H9 (cell line): ENCODE measurements at regions not wholly inside any gene's neighbourhood (a gene's known extent, or its start where the extent isn't known, plus 50 kb on each side); places are given as distances from the start of the nearest gene placed in this dataset.

Experiments used
- DNase-seq: peaks from one replicate; pipeline ENCODE4 v3.0.0-alpha.2; 2017
- H2AFZ ChIP-seq: one replicate; pipeline ENCODE4 v1.6.1; 2013; ENCODE audit warnings: mild to moderate bottlenecking, low read length, control low read depth, moderate library complexity
- H2AK5ac ChIP-seq: 2 replicates; pipeline ENCODE4 v1.6.1; 2013; ENCODE audit warnings: low read length, control low read depth, mixed read lengths; ENCODE audit not compliant: insufficient read length
- H2BK120ac ChIP-seq: one replicate; pipeline ENCODE4 v1.6.1; 2013; ENCODE audit warnings: low read depth, mild to moderate bottlenecking, low read length, control low read depth, inconsistent platforms; ENCODE audit not compliant: poor library complexity, severe bottlenecking
- H2BK12ac ChIP-seq: 2 replicates; pipeline ENCODE4 v1.6.1; 2013; ENCODE audit warnings: low read length, control low read depth, mixed read lengths, low read depth; ENCODE audit not compliant: insufficient read length
- H2BK15ac ChIP-seq: 2 replicates; pipeline ENCODE4 v1.6.1; 2013; ENCODE audit warnings: low read depth, low read length, control low read depth
- H2BK20ac ChIP-seq: one replicate; pipeline ENCODE4 v1.6.1; 2013; ENCODE audit warnings: low read depth, mild to moderate bottlenecking, low read length, control low read depth, inconsistent platforms; ENCODE audit not compliant: poor library complexity, severe bottlenecking
- H2BK5ac ChIP-seq: 2 replicates; pipeline ENCODE4 v1.6.1; 2013; ENCODE audit warnings: low read length, control low read depth, mixed read lengths; ENCODE audit not compliant: insufficient read length
- H3K14ac ChIP-seq: 2 replicates; pipeline ENCODE4 v1.6.1; 2013; ENCODE audit warnings: low read length, control low read depth; ENCODE audit not compliant: insufficient read depth
- H3K18ac ChIP-seq: 2 replicates; pipeline ENCODE4 v1.6.1; 2013; ENCODE audit warnings: low read depth, mild to moderate bottlenecking, mixed read lengths, low read length, control low read depth; ENCODE audit not compliant: insufficient read length
- H3K23ac ChIP-seq: 2 replicates; pipeline ENCODE4 v1.6.1; 2013; ENCODE audit warnings: low read length, control low read depth, mixed read lengths, low read depth; ENCODE audit not compliant: insufficient read length
- H3K23me2 ChIP-seq: 2 replicates; pipeline ENCODE4 v1.6.1; 2013; ENCODE audit warnings: low read depth, mild to moderate bottlenecking, mixed read lengths, low read length, control low read depth; ENCODE audit not compliant: insufficient read length, poor library complexity, severe bottlenecking
- H3K27ac ChIP-seq: 2 replicates; pipeline ENCODE4 v1.5.1; 2013; ENCODE audit warnings: low read length, control low read depth, mixed read lengths, low read depth; ENCODE audit not compliant: insufficient read length
- H3K27me3 ChIP-seq: 2 replicates; pipeline ENCODE4 v1.6.1; 2013; ENCODE audit warnings: low read length, control low read depth, inconsistent platforms; ENCODE audit not compliant: insufficient read depth
- H3K4ac ChIP-seq: 2 replicates; pipeline ENCODE4 v1.6.1; 2013; ENCODE audit warnings: low read depth, mild to moderate bottlenecking, control low read depth, inconsistent platforms, low read length, moderate library complexity
- H3K4me1 ChIP-seq: 2 replicates; pipeline ENCODE4 v1.6.1; 2013; ENCODE audit warnings: low read length, control low read depth, inconsistent platforms; ENCODE audit not compliant: insufficient read depth
- H3K4me2 ChIP-seq: 2 replicates; pipeline ENCODE4 v1.6.1; 2013; ENCODE audit warnings: low read length, control low read depth, mixed read lengths; ENCODE audit not compliant: insufficient read length, insufficient read depth
- H3K56ac ChIP-seq: 2 replicates; pipeline ENCODE4 v1.6.1; 2013; ENCODE audit warnings: low read depth, mild to moderate bottlenecking, mixed read lengths, low read length, control low read depth; ENCODE audit not compliant: insufficient read length
- H3K79me1 ChIP-seq: 2 replicates; pipeline ENCODE4 v1.6.1; 2013; ENCODE audit warnings: low read depth, mild to moderate bottlenecking, moderate library complexity, low read length, control low read depth, inconsistent platforms; ENCODE audit not compliant: insufficient read depth, poor library complexity, severe bottlenecking
- H3K79me2 ChIP-seq: 2 replicates; pipeline ENCODE4 v1.6.1; 2013; ENCODE audit warnings: low read length, control low read depth, inconsistent platforms; ENCODE audit not compliant: insufficient read depth
- H3K9ac ChIP-seq: 2 replicates; pipeline ENCODE4 v1.6.1; 2013; ENCODE audit warnings: low read length, control low read depth, mixed read lengths; ENCODE audit not compliant: insufficient read length; ENCODE audit errors: extremely low read depth
- H3K9me3 ChIP-seq: one replicate; pipeline ENCODE4 v1.6.1; 2013; ENCODE audit warnings: low read depth, low read length, inconsistent platforms; ENCODE audit not compliant: control insufficient read depth
- H3T11ph ChIP-seq: one replicate; pipeline ENCODE4 v1.6.1; 2013; ENCODE audit warnings: mild to moderate bottlenecking, low read length, control low read depth, inconsistent platforms
- H4K20me1 ChIP-seq: one replicate; pipeline ENCODE4 v1.6.1; 2013; ENCODE audit not compliant: control insufficient read depth, insufficient read length, insufficient read depth
- H4K5ac ChIP-seq: 2 replicates; pipeline ENCODE4 v1.6.1; 2013; ENCODE audit warnings: low read depth, mild to moderate bottlenecking, mixed read lengths, low read length, control low read depth; ENCODE audit not compliant: insufficient read length
- H4K8ac ChIP-seq: replicated peaks from 2 replicates; pipeline ENCODE4 v1.6.1; 2013; ENCODE audit warnings: low read length, control low read depth, mixed read lengths, low read depth; ENCODE audit not compliant: insufficient read length
- H4K91ac ChIP-seq: 2 replicates; pipeline ENCODE4 v1.6.1; 2013; ENCODE audit warnings: low read depth, mild to moderate bottlenecking, moderate library complexity, mixed read lengths, low read length, control low read depth; ENCODE audit not compliant: insufficient read length
- H3K27ac Mint-ChIP-seq, 3 experiments: 2 replicates in 2 of 3; 3 replicates in 1 of 3; pipeline ENCODE4 v1.8.0; 2020 to 2021; ENCODE audit warnings: mixed read lengths in 3 of 3, mild to moderate bottlenecking in 1 of 3, moderate library complexity in 1 of 3
- H3K27me3 Mint-ChIP-seq: 2 replicates; pipeline ENCODE4 v1.8.0; 2021; ENCODE audit warnings: low read depth, mild to moderate bottlenecking, moderate library complexity, mixed read lengths
- H3K36me3 Mint-ChIP-seq, 3 experiments: 2 replicates in 2 of 3; 3 replicates in 1 of 3; pipeline ENCODE4 v1.8.0; 2020 to 2021; ENCODE audit warnings: low read depth in 3 of 3, mixed read lengths in 3 of 3; ENCODE audit not compliant: insufficient read depth in 1 of 3
- H3K4me1 Mint-ChIP-seq, 2 experiments: 2 replicates each; pipeline ENCODE4 v1.8.0; 2020; ENCODE audit warnings: mixed read lengths in 2 of 2
- H3K4me3 Mint-ChIP-seq, 2 experiments: 2 replicates in 1 of 2; 3 replicates in 1 of 2; pipeline ENCODE4 v1.8.0; 2020 to 2021; ENCODE audit warnings: mild to moderate bottlenecking in 2 of 2, mixed read lengths in 2 of 2, moderate library complexity in 1 of 2
- H3K9me3 Mint-ChIP-seq, 2 experiments: 2 replicates in 1 of 2; 3 replicates in 1 of 2; pipeline ENCODE4 v1.8.0; 2020; ENCODE audit warnings: mild to moderate bottlenecking in 2 of 2, mixed read lengths in 2 of 2, moderate library complexity in 1 of 2
- CTCF ChIP-seq: fragments of 200-600 bp; sonication (generic); conservative IDR thresholded peaks from 3 replicates; pipeline ENCODE4 v1.8.0; 2021; ENCODE audit warnings: antibody characterized with exemption, mild to moderate bottlenecking
- WGBS: extraction: QIAGEN DNeasy Blood & Tissue Kit; methylation state at CpG from one replicate; pipeline ENCODE4 v1.1.7; 2013; ENCODE audit warnings: missing lambda C conversion rate, low lambda C conversion rate, mixed read lengths; ENCODE audit not compliant: insufficient read length; ENCODE audit errors: extremely low coverage; 5-methylcytosine and 5-hydroxymethylcytosine counted together

- DNase-seq = no peak
- Histone ChIP-seq H2BK20ac (no peak overlapping the region), H3K9me3 (no peaks in the 10 kb centered on the region), H2BK12ac (no peak overlapping the region), H3K23me2 (no peaks in the 10 kb centered on the region), H2AFZ (no peak overlapping the region), H4K5ac (no peak overlapping the region), H3K27me3 (no peaks in the 10 kb centered on the region), H2BK120ac (no peak overlapping the region), H3K18ac (no peak overlapping the region), H3K14ac (no peak overlapping the region), H4K8ac (no peak overlapping the region), H4K20me1 (peaks cover 3% of the 10 kb centered on the region), H3T11ph (no peak overlapping the region), H3K4me1 (no peaks in the 10 kb centered on the region), H2BK15ac (no peak overlapping the region), H3K27ac (no peak overlapping the region), H4K91ac (no peak overlapping the region), H2BK5ac (no peak overlapping the region), H3K9ac (no peak overlapping the region), H2AK5ac (no peak overlapping the region), H3K79me1 (no peaks in the 10 kb centered on the region), H3K4ac (no peak overlapping the region), H3K56ac (no peak overlapping the region), H3K79me2 (no peaks in the 10 kb centered on the region), H3K23ac (no peak overlapping the region), H3K4me2 (no peak overlapping the region)
- H3K36me3 Mint-ChIP-seq = peaks cover 5 to 30% (median 5%) of the 10 kb centered on the region in 3 experiments; a peak in 5 of 7 replicates
- no peak overlapping the region for H3K4me3 Mint-ChIP-seq
- H3K27ac Mint-ChIP-seq = no peak overlapping the region
- H3K27me3 Mint-ChIP-seq = no peaks in the 10 kb centered on the region
- H3K9me3 Mint-ChIP-seq = peaks cover 4 to 8% of the 10 kb centered on the region in 2 experiments; a peak in 4 of 5 replicates
- H3K4me1 Mint-ChIP-seq = peaks cover 0 to 3% of the 10 kb centered on the region in 2 experiments; a peak in 1 of 4 replicates
- WGBS = no CpG with 5 or more reads among the region's 1 CpG
- no peak for TF ChIP-seq CTCF
These were observed 237.2 kb downstream of the FAT4 start for GRCh38 chr4:125551967-125552366.
